ENCODE measurements at regions not wholly inside any gene's neighbourhood (a gene's known extent, or its start where the extent isn't known, plus 50 kb on each side); places are given as distances from the start of the nearest gene placed in this dataset.

GRCh38 chr6:150661216-150662007 lies 61.7 kb downstream of the PLEKHG1 start:
- no peak overlapping the region for H3K9ac ChIP-seq (ENCODE audit: extremely low read depth, low read length, poor library complexity, severe bottlenecking)
- Mint-ChIP-seq H3K27ac (no peak overlapping the region), H3K27me3 (ENCODE audit: insufficient read depth) (no peaks in the 10 kb centered on the region), H3K9me3 (no peaks in the 10 kb centered on the region), H3K4me3 (no peak overlapping the region), H3K4me1 (no peaks in the 10 kb centered on the region), H3K36me3 (ENCODE audit: low read depth) (no peaks in the 10 kb centered on the region)
- TF ChIP-seq, protein P1, sequence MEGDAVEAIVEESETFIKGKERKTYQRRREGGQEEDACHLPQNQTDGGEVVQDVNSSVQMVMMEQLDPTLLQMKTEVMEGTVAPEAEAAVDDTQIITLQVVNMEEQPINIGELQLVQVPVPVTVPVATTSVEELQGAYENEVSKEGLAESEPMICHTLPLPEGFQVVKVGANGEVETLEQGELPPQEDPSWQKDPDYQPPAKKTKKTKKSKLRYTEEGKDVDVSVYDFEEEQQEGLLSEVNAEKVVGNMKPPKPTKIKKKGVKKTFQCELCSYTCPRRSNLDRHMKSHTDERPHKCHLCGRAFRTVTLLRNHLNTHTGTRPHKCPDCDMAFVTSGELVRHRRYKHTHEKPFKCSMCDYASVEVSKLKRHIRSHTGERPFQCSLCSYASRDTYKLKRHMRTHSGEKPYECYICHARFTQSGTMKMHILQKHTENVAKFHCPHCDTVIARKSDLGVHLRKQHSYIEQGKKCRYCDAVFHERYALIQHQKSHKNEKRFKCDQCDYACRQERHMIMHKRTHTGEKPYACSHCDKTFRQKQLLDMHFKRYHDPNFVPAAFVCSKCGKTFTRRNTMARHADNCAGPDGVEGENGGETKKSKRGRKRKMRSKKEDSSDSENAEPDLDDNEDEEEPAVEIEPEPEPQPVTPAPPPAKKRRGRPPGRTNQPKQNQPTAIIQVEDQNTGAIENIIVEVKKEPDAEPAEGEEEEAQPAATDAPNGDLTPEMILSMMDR (conservative IDR thresholded peaks at IDR 0.05): no peak
- no peaks in the 10 kb centered on the region for H3K36me3 ChIP-seq (ENCODE audit: control insufficient read depth, insufficient read depth, low read length)
- H3K4me1 ChIP-seq (ENCODE audit: control insufficient read depth, insufficient read depth, low read length): no peaks in the 10 kb centered on the region
- no peak overlapping the region for H3K4me3 ChIP-seq (ENCODE audit: low read length)
- 87 to 92% methylated on average over 3 to 4 of the region's 4 CpGs for WGBS, 2 experiments (ENCODE audit: insufficient coverage in 1 of 2, insufficient read length in 1 of 2)
- no peak for DNase-seq
- H3K27me3 ChIP-seq (ENCODE audit: control insufficient read depth, insufficient read depth, low read length, poor library complexity, severe bottlenecking): no peaks in the 10 kb centered on the region
- H3K9me3 ChIP-seq (ENCODE audit: control insufficient read depth, low read length): no peaks in the 10 kb centered on the region
- no peak overlapping the region for H3K27ac ChIP-seq (ENCODE audit: low read depth, low read length)

DNA sequence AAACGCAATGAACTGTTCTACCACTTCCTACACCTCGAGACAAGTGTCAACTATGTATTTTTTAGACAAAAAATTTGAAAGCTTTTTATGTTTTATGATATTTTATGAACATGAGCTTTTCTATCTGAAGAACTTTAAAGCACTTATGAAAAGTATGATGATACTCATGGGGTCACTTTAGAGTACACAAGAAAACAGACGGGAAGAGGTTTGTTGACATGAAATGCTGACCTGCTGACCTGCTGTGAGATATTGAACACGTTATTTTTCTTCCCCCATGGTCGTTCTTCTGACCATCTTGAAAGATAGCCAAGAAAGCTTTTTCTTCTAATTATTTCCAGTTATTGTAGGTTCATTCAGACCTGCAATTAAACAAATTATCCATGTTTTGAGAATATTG lies 63.1 kb downstream of the PLEKHG1 start:
- no peaks in the 10 kb centered on the region for H3K36me3 ChIP-seq (ENCODE audit: control insufficient read depth, insufficient read depth, low read length)
- H3K9ac ChIP-seq (ENCODE audit: extremely low read depth, low read length, poor library complexity, severe bottlenecking): no peak overlapping the region
- H3K4me1 Mint-ChIP-seq: no peaks in the 10 kb centered on the region
- H3K9me3 Mint-ChIP-seq: no peaks in the 10 kb centered on the region
- TF ChIP-seq, protein P1 (conservative IDR thresholded peaks at IDR 0.05): no peak
- H3K4me1 ChIP-seq (ENCODE audit: control insufficient read depth, insufficient read depth, low read length): no peaks in the 10 kb centered on the region
- no peaks in the 10 kb centered on the region for H3K27me3 ChIP-seq (ENCODE audit: control insufficient read depth, insufficient read depth, low read length, poor library complexity, severe bottlenecking)
- no peak for DNase-seq
- no peak overlapping the region for H3K4me3 Mint-ChIP-seq
- H3K4me3 ChIP-seq (ENCODE audit: low read length): no peak overlapping the region
- no peaks in the 10 kb centered on the region for H3K36me3 Mint-ChIP-seq (ENCODE audit: low read depth)
- H3K27me3 Mint-ChIP-seq (ENCODE audit: insufficient read depth): no peaks in the 10 kb centered on the region
- H3K9me3 ChIP-seq (ENCODE audit: control insufficient read depth, low read length): no peaks in the 10 kb centered on the region
- H3K27ac ChIP-seq (ENCODE audit: low read depth, low read length): no peak overlapping the region
- 84 to 95% methylated on average over 2 to 5 of the region's 5 CpGs for WGBS, 2 experiments (ENCODE audit: insufficient coverage in 1 of 2, insufficient read length in 1 of 2)
- H3K27ac Mint-ChIP-seq: no peak overlapping the region

DNA sequence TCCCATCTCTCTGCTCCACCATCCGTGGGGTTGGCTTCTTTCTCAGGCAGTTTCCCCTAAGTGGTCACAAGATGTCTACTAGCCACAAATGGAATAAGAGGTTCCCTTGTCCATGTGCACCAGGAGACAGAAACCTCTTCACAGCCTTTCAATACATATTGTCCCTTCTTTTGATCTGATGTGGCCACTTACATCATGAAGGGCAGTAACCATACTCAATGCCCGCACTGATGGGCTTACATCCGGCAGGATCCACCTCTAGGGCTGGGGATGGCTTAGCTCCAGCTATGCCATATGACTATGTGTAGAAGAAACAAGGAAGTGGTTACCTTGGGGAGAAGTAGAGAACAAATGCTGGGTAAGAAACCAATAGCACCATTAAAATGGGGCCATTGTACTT lies 64.4 kb downstream of the PLEKHG1 start:
- no peaks in the 10 kb centered on the region for H3K4me1 ChIP-seq (ENCODE audit: control insufficient read depth, insufficient read depth, low read length)
- Mint-ChIP-seq H3K36me3 (ENCODE audit: low read depth) (no peaks in the 10 kb centered on the region), H3K9me3 (no peaks in the 10 kb centered on the region), H3K27me3 (ENCODE audit: insufficient read depth) (no peaks in the 10 kb centered on the region), H3K4me1 (no peaks in the 10 kb centered on the region), H3K27ac (no peak overlapping the region), H3K4me3 (no peak overlapping the region)
- no peak overlapping the region for H3K4me3 ChIP-seq (ENCODE audit: low read length)
- H3K27ac ChIP-seq (ENCODE audit: low read depth, low read length): no peak overlapping the region
- H3K36me3 ChIP-seq (ENCODE audit: control insufficient read depth, insufficient read depth, low read length): no peaks in the 10 kb centered on the region
- 91 to 100% methylated on average over 1 to 3 of the region's 3 CpGs for WGBS, 2 experiments (ENCODE audit: insufficient coverage in 1 of 2, insufficient read length in 1 of 2)
- H3K9me3 ChIP-seq (ENCODE audit: control insufficient read depth, low read length): no peaks in the 10 kb centered on the region
- no peak overlapping the region for H3K9ac ChIP-seq (ENCODE audit: extremely low read depth, low read length, poor library complexity, severe bottlenecking)
- TF ChIP-seq, protein P1 (conservative IDR thresholded peaks at IDR 0.05): no peak
- no peaks in the 10 kb centered on the region for H3K27me3 ChIP-seq (ENCODE audit: control insufficient read depth, insufficient read depth, low read length, poor library complexity, severe bottlenecking)
- DNase-seq: no peak

Data from endodermal cell (in vitro differentiated cells).